Rectal smooth muscle tissue (tissue), 1 donor: ENCODE measurements at regions not wholly inside any gene's neighbourhood (a gene's known extent, or its start where the extent isn't known, plus 50 kb on each side); places are given as distances from the start of the nearest gene placed in this dataset.
"Not testable (repeated sequence)": the region's sequence is repeated elsewhere in the genome, so short reads cannot be mapped to it uniquely, and the experiment has no call there.

Experiments
- H3K27ac ChIP-seq: one replicate; pipeline ENCODE4 v1.7.0; 2013; ENCODE audit warnings: low read depth, low read length, inconsistent platforms
- H3K27me3 ChIP-seq: one replicate; pipeline ENCODE4 v1.7.0; 2013; ENCODE audit warnings: low read length; ENCODE audit not compliant: control insufficient read depth, insufficient read depth
- H3K36me3 ChIP-seq: one replicate; pipeline ENCODE4 v1.7.0; 2013; ENCODE audit warnings: low read length; ENCODE audit not compliant: control insufficient read depth, insufficient read depth
- H3K4me1 ChIP-seq: one replicate; pipeline ENCODE4 v1.7.0; 2013; ENCODE audit warnings: low read length; ENCODE audit not compliant: control insufficient read depth, insufficient read depth
- H3K4me3 ChIP-seq: one replicate; pipeline ENCODE4 v1.7.0; 2013; ENCODE audit warnings: low read length
- H3K9ac ChIP-seq: one replicate; pipeline ENCODE4 v1.7.0; 2013; ENCODE audit warnings: low read length

- Histone ChIP-seq H3K9ac (no peak overlapping the region), H3K4me3 (no peak overlapping the region), H3K27ac (no peak overlapping the region), H3K36me3 (no peaks in the 10 kb centered on the region), H3K27me3 (no peaks in the 10 kb centered on the region), H3K4me1 (peaks cover 16% of the 10 kb centered on the region)
Measured at GRCh38 chr1:83505148-83505547, 493.8 kb downstream of the TTLL7 start.

GRCh38 chr1:83503153-83503552 lies 495.8 kb downstream of the TTLL7 start:
- H3K9ac ChIP-seq = no peak overlapping the region
- no peaks in the 10 kb centered on the region for H3K27me3 ChIP-seq
- no peak overlapping the region for H3K4me3 ChIP-seq
- H3K36me3 ChIP-seq = no peaks in the 10 kb centered on the region
- H3K27ac ChIP-seq = no peak overlapping the region
- peaks cover 2% of the 10 kb centered on the region for H3K4me1 ChIP-seq

- Histone ChIP-seq H3K27me3 (no peaks in the 10 kb centered on the region), H3K9ac (no peak overlapping the region)
Measured at GRCh38 chr1:83500987-83501591, 497.8 kb downstream of the TTLL7 start.

GRCh38 chr1:83500531-83500930 lies 498.4 kb downstream of the TTLL7 start:
- Histone ChIP-seq H3K27me3 (no peaks in the 10 kb centered on the region), H3K36me3 (no peaks in the 10 kb centered on the region), H3K9ac (no peak overlapping the region), H3K4me3 (no peak overlapping the region), H3K4me1 (no peaks in the 10 kb centered on the region), H3K27ac (no peak overlapping the region)

More at GRCh38 chr1:83500987-83501591, 497.8 kb downstream of the TTLL7 start:
- Histone ChIP-seq H3K4me1 (no peaks in the 10 kb centered on the region), H3K4me3 (no peak overlapping the region), H3K36me3 (no peaks in the 10 kb centered on the region), H3K27ac (no peak overlapping the region)

GRCh38 chr1:83499998-83500397 lies 498.9 kb downstream of the TTLL7 start:
- Histone ChIP-seq H3K4me1 (no peaks in the 10 kb centered on the region), H3K27me3 (no peaks in the 10 kb centered on the region), H3K4me3 (no peak overlapping the region), H3K36me3 (no peaks in the 10 kb centered on the region), H3K9ac (no peak overlapping the region), H3K27ac (no peak overlapping the region)

GRCh38 chr1:83497563-83497962 lies 501.4 kb downstream of the TTLL7 start:
- no peaks in the 10 kb centered on the region for H3K27me3 ChIP-seq
- no peak overlapping the region for H3K9ac ChIP-seq
- no peak overlapping the region for H3K4me3 ChIP-seq
- no peaks in the 10 kb centered on the region for H3K4me1 ChIP-seq
- no peak overlapping the region for H3K27ac ChIP-seq
- H3K36me3 ChIP-seq = no peaks in the 10 kb centered on the region

- H3K27me3 ChIP-seq = no peaks in the 10 kb centered on the region
- no peak overlapping the region for H3K27ac ChIP-seq
- no peaks in the 10 kb centered on the region for H3K4me1 ChIP-seq
- H3K9ac ChIP-seq = no peak overlapping the region
- no peak overlapping the region for H3K4me3 ChIP-seq
- no peaks in the 10 kb centered on the region for H3K36me3 ChIP-seq
Measured at GRCh38 chr1:83495560-83495959, 503.4 kb downstream of the TTLL7 start.

- Histone ChIP-seq H3K36me3 (no peaks in the 10 kb centered on the region), H3K4me1 (no peaks in the 10 kb centered on the region), H3K27ac (no peak overlapping the region), H3K4me3 (no peak overlapping the region), H3K9ac (no peak overlapping the region), H3K27me3 (no peaks in the 10 kb centered on the region)
Measured at GRCh38 chr1:83493633-83494032, 505.3 kb downstream of the TTLL7 start.

GRCh38 chr1:83491930-83492329 lies 507.0 kb downstream of the TTLL7 start:
- no peaks in the 10 kb centered on the region for H3K4me1 ChIP-seq
- no peaks in the 10 kb centered on the region for H3K36me3 ChIP-seq
- no peaks in the 10 kb centered on the region for H3K27me3 ChIP-seq
- no peak overlapping the region for H3K9ac ChIP-seq
- H3K4me3 ChIP-seq = no peak overlapping the region
- H3K27ac ChIP-seq = no peak overlapping the region

- H3K4me1 ChIP-seq = no peaks in the 10 kb centered on the region
- H3K4me3 ChIP-seq = no peak overlapping the region
- no peaks in the 10 kb centered on the region for H3K36me3 ChIP-seq
- H3K9ac ChIP-seq = no peak overlapping the region
- H3K27me3 ChIP-seq = no peaks in the 10 kb centered on the region
- no peak overlapping the region for H3K27ac ChIP-seq
Measured at GRCh38 chr1:83490988-83491387, 507.9 kb downstream of the TTLL7 start.

GRCh38 chr1:83488105-83488504 lies 510.8 kb downstream of the TTLL7 start:
- H3K27ac ChIP-seq, H3K9ac ChIP-seq, H3K27me3 ChIP-seq, H3K4me3 ChIP-seq, H3K36me3 ChIP-seq, H3K4me1 ChIP-seq: not testable (repeated sequence)

- not testable (repeated sequence) for H3K4me3 ChIP-seq, H3K9ac ChIP-seq, H3K4me1 ChIP-seq, H3K27ac ChIP-seq, H3K27me3 ChIP-seq, H3K36me3 ChIP-seq
Measured at GRCh38 chr1:83487460-83487859, 511.5 kb downstream of the TTLL7 start.

- not testable (repeated sequence) for H3K27me3 ChIP-seq, H3K4me3 ChIP-seq, H3K4me1 ChIP-seq, H3K36me3 ChIP-seq, H3K27ac ChIP-seq, H3K9ac ChIP-seq
Measured at GRCh38 chr1:83485314-83486019, 513.5 kb downstream of the TTLL7 start.
